ENCODE measurements at regions not wholly inside any gene's neighbourhood (a gene's known extent, or its start where the extent isn't known, plus 50 kb on each side); places are given as distances from the start of the nearest gene placed in this dataset.

- TF ChIP-seq ELK1 (IDR thresholded peaks at IDR 0.05; ENCODE audit: low read depth, low read length) (no peak), POLR2A (IDR thresholded peaks at IDR 0.05; ENCODE audit: low read depth, low read length) (no peak), POLR2AphosphoS5 (IDR thresholded peaks at IDR 0.05; ENCODE audit: low read length) (no peak)
Observed at GRCh38 chr20:48364688-48365421, 462.9 kb downstream of the PREX1 start (continued).

GRCh38 chr20:48364055-48364454, 463.7 kb downstream of the PREX1 start:
- ChIA-PET SMC1A (ENCODE audit: uncharacterized antibody, unreplicated experiment) (interaction anchor here (0.6 to 2.6 kb wide), 6 partner anchors 22 to 256 kb away, joined by 3 to 8 read pairs (median 4); no protein-coding TSS in a partner anchor), CTCF (interaction anchor here (0.6 to 2.0 kb wide), 4 partner anchors 8 to 256 kb away, joined by 3 to 7 read pairs (median 4); no protein-coding TSS in a partner anchor), POLR2A (interaction anchor here (0.5 to 0.9 kb wide), 3 partner anchors 9 to 48 kb away, joined by 3 to 8 read pairs (median 3); no protein-coding TSS in a partner anchor), RAD21 (ENCODE audit: unreplicated experiment) (interaction anchor here (0.8 to 2.1 kb wide), 5 partner anchors 16 to 256 kb away, joined by 3 to 7 read pairs (median 3); no protein-coding TSS in a partner anchor)
- no peaks in the 10 kb centered on the region; a peak in 1 of 4 replicates for H3K36me3 ChIP-seq (ENCODE audit: control insufficient read depth in 2 of 2, insufficient read depth in 2 of 2, low read length in 1 of 2)
- no peak overlapping the region for H2AFZ ChIP-seq (ENCODE audit: control insufficient read depth, low read depth, low read length)
- peaks cover 39% of the 10 kb centered on the region for H3K4me1 ChIP-seq (ENCODE audit: control insufficient read depth, insufficient read depth, low read length)
- BruUV-seq (replicated peaks), result no TSS peak
- ATAC-seq, result no peak
- intact Hi-C loops (cut with micrococcal nuclease; ENCODE audit: unreplicated experiment) (loop anchor here (10.0 kb wide), 1 partner anchor 121 kb away; no protein-coding TSS in a partner anchor), in situ Hi-C loops (cut with MboI) (no loop called here)
- no peaks in the 10 kb centered on the region for H3K79me2 ChIP-seq (ENCODE audit: control insufficient read depth, insufficient read depth, low read length)
- peak overlapping the region; percentile 55 for H3K27ac ChIP-seq (ENCODE audit: control insufficient read depth, insufficient read depth)
- no peak for FAIRE-seq
- H3K9me3 ChIP-seq (replicated peaks; ENCODE audit: control insufficient read depth, insufficient read depth, low read length), result peaks cover 3% of the 10 kb centered on the region; the same call in 2 of the 3 replicates
- no peak overlapping the region for H3K4me3 ChIP-seq
- H3K9ac ChIP-seq (ENCODE audit: control insufficient read depth, insufficient read depth, low read length), result no peak overlapping the region
- no peak for DNase-seq (ENCODE audit: low read depth, low spot score)
- H3K27me3 ChIP-seq (replicated peaks in 1 of 2; ENCODE audit: control insufficient read depth in 2 of 2, insufficient read depth in 2 of 2, low read length in 1 of 2), result no peaks in the 10 kb centered on the region
- H3K4me2 ChIP-seq (ENCODE audit: control insufficient read depth, insufficient read depth), result peak overlapping the region; percentile 46; the same call in 1 of the 2 replicates
- H4K20me1 ChIP-seq (ENCODE audit: control insufficient read depth, insufficient read depth), result no peaks in the 10 kb centered on the region
- no peak for TF ChIP-seq TCF12 (IDR thresholded peaks at IDR 0.05; ENCODE audit: low read depth, low read length)
- no peak for TF ChIP-seq SMAD5 (IDR thresholded peaks at IDR 0.05; ENCODE audit: low read depth)
- no peak for TF ChIP-seq CEBPZ (IDR thresholded peaks at IDR 0.05; ENCODE audit: low read depth, low read length)
- no peak for TF ChIP-seq POLR2AphosphoS5 (IDR thresholded peaks at IDR 0.05; ENCODE audit: low read length)
- TF ChIP-seq ZNF592 (IDR thresholded peaks at IDR 0.05), result no peak
- TF ChIP-seq ZNF687 (IDR thresholded peaks at IDR 0.05), result no peak
